Hindlimb muscle (tissue), 1 donor: ENCODE measurements at regions not wholly inside any gene's neighbourhood (a gene's known extent, or its start where the extent isn't known, plus 50 kb on each side); places are given as distances from the start of the nearest gene placed in this dataset.
"Not testable (repeated sequence)": the region's sequence is repeated elsewhere in the genome, so short reads cannot be mapped to it uniquely, and the experiment has no call there.

ENCODE experiments used
- DNase-seq: peaks from one replicate; pipeline ENCODE4 v3.0.0-alpha.2; 2013

GRCh38 chr5:6273090-6273735 is 105.1 kb downstream of the MED10 start:
- no peak for DNase-seq

DNA sequence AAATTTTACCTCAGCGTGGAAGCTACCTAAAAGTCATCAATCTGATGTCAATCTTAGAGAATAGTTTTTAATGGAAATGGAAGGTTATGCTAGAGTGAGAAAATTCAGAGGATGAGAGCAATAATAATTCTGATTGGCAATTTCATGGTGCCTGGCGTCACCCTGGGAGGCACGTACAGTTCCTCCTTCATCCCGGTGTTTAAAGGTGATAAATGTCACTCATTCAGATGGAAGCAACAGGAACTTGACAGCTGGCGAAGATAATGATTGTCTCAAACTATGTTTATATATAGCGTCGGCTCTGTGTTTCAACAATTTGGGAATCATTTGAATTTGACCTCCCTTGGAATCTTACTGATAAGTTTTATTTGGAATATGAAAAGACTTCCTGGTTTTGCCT is 108.4 kb downstream of the MED10 start:
- DNase-seq = no peak

DNA sequence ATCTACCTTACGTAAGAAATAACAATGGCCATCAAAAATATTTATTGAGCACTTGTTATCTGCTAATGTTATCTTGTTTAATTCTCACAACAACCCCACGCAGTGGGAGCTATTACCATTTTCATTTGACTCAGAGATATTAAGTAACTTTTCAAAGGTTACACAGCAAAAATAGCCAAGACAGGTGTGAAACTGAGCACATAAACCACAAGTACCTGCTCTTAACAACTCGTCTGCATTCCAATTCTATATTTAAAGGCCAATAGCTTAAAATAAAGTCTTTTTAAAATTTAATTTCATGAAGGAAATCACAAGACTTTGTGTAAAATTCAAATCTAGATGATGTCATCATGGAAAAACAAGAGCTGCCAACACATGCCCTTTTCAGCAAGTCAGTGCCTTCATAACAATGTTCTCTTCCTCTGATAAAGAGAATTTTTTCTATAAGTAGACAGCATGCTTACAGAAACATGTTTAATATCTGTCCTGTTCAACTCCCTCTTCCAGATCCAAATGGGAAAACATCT is 111.6 kb downstream of the MED10 start:
- no peak for DNase-seq

DNA sequence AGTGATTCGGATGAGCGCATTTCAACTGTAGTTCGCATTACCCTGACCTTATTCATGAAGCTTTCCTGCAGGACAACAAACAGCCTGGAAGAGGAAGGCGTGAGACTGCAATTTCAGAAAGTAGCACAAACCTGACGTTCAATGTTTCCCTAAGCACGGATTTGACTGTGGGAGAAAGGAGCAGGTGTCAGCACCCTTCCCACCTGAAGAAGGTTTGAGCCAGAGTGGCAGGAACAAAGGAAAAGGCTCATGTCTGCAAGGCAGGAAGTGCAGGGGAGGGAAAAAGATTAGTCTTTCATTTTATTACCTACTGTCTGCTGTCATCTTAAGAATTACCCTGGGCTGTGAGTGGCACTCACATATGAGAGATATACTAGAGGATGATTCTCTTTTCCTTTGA is 114.0 kb downstream of the MED10 start:
- no peak for DNase-seq

DNA sequence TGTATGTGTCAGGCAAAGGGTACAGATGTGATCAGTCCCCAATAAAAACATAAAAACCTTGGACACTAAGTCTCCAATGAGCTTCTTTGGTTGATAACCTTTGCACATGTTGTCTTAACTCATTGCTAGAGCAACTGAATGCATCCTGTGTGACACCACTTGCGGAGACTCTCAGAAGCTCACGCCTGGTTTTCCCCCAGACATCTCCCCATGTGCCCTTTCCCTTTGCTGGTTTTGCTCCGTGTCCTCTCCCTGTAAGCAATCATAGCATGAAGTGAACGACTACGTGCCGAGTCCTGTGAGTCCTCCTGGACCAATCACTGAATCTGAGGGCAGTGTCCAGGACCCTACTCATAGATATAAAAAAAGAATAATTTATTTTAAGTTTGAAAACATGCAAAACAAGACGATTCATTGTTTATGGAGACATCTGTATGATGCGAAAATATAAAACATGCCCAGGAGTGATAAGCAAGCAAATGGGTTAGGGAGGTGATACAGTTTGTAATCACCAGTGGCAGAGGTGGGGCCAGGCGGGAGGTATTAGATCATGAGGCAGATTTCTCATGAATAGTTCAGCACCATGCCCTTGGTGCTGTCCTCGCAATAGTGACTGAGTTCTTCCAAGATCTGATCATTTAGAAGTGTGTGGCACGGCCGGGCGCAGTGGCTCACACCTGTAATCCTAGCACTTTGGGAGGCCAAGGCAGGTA is 115.5 kb downstream of the MED10 start:
- DNase-seq = no peak

GRCh38 chr5:6261668-6262067 is 116.7 kb downstream of the MED10 start:
- DNase-seq = no peak

GRCh38 chr5:6261256-6261655 is 117.1 kb downstream of the MED10 start:
- no peak for DNase-seq

DNA sequence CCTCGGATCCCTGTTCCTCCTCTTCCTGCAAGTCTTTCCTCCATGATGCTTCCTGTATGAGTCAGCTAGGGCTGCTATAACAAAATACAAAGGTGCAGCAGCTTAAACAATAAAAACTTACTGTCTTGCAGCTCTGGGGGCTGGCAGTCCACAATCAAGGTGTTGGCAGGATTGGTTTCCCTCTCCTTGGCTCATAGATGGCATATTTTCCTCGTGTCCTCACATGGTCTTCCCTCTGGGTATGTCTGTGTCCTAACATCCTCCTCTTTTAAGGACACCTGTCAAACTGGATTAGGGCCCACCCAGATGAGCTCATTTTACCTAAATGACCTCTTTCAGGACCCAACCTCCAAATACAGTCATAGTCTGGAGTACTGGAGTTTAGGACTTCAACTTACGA is 117.5 kb downstream of the MED10 start:
- DNase-seq = no peak

DNA sequence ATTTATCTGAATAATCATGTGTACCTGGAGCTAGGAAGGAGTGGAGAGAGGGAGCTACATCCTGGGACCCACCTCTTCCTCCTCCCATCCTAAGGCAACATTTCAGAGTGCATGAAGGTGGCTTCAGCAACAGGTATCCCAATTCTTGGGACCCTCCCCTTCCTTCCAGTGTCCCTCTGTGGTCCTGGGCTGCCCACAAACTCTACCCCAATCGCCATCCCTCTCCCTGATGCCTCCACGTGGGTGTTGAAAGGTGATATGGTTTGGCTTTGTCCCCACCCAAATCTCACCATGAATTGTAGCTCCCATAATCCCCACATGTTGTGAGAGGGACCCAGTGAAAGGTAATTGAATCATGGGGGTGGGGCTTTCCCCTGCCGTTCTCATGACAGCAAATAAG is 121.4 kb downstream of the MED10 start:
- DNase-seq = no peak

DNA sequence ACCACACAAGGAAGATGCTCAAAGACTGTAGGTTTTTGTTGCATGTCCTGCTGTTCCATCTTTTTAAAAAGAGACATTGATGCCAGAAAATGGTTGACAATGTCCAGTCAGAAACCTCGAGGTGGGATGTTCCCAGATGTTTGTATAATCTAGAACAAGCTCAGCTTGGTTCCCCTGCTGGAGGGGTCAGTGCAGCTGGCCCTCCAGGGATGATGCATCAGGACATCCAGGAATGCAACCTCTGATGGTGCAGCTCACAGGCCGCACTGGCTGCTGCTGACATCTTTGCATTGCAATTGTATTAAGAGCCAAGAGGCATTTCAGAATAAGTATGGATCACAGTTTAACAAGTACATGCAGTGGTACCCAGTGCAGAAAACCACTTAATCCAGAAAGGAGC is 122.4 kb downstream of the MED10 start:
- DNase-seq = no peak

- DNase-seq = no peak
Observed at GRCh38 chr5:6253846-6254245, 124.5 kb downstream of the MED10 start.

DNA sequence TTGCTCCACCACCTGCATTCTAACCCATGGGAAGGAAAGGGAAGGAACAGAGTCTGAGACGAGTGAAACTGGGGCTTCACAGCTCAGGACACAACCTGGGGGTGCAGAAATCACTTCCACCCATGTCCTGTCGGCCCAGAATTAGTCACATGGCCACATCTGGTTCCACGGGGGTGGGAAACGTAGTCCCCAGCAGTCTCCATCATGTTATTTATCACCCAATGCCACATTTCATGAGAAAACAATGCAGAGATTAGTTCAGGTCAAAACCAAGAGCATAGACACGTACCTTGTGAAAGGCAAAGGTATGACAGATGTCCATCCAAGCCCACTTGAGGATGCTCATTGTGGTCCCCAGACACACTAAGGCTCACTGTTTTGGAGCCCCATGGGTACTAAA is 125.1 kb downstream of the MED10 start:
- DNase-seq = no peak

DNA sequence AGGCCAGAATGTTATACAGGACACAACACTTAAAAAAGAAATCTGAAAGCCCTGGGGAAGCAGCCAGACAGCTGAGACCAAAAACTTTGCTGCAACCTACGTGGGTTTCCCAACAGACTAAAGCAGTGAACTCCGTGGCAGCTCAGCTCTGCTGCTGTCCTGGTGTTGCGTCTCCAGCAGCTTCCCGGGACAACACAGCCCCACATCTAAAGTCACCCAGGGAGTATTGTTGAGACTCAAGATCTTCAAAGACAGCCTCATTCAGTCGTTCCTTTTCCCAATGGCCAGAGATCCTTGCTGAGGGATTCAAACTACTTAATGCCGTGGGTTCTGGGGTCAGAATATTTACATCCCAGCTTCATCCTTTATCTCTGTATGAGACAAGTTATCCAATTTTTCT is 125.8 kb downstream of the MED10 start:
- no peak for DNase-seq

GRCh38 chr5:6251565-6252102 is 126.7 kb downstream of the MED10 start:
- no peak for DNase-seq

GRCh38 chr5:6250121-6250520 is 128.2 kb downstream of the MED10 start:
- no peak for DNase-seq

GRCh38 chr5:6248132-6248531 is 130.2 kb downstream of the MED10 start:
- no peak for DNase-seq

GRCh38 chr5:6246820-6247437 is 131.4 kb downstream of the MED10 start:
- no peak for DNase-seq

DNA sequence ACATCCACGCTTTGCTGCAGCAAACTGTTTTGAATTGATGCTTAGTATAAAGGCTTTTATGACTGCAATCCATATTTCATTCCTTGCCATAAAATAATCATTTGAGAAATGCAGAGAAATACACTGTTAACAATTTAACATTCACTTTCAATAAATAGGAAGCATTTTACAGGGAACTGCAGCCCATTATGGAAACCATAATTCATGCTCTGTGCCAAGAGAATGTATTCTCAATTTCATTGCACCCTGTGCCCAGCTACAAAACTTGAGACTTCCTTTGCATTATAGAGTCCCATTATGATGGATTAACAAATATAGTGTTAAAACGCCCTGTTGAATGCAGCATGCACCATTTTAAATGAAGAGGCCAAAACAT is 134.0 kb downstream of the MED10 start:
- no peak for DNase-seq

- no peak for DNase-seq
Observed at GRCh38 chr5:6243706-6244338, 134.5 kb downstream of the MED10 start.

DNA sequence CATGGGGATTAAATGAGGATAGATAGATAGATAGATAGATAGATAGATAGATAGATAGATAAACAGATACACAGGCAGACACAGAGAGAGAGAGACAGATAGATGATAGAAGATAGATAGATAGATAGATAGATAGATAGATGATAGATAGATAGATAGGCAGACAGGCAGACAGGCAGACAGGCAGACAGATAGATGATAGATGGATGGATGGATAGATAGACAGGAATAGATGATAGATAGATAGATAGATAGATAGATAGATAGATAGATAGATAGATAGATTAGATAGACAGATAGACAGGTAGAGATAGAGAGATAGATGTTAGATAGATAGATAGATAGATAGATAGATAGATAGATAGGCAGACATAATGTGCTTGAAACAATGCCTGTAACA is 137.3 kb downstream of the MED10 start:
- DNase-seq = not testable (repeated sequence)

- no peak for DNase-seq
Observed at GRCh38 chr5:6236858-6237481, 141.4 kb downstream of the MED10 start.

DNA sequence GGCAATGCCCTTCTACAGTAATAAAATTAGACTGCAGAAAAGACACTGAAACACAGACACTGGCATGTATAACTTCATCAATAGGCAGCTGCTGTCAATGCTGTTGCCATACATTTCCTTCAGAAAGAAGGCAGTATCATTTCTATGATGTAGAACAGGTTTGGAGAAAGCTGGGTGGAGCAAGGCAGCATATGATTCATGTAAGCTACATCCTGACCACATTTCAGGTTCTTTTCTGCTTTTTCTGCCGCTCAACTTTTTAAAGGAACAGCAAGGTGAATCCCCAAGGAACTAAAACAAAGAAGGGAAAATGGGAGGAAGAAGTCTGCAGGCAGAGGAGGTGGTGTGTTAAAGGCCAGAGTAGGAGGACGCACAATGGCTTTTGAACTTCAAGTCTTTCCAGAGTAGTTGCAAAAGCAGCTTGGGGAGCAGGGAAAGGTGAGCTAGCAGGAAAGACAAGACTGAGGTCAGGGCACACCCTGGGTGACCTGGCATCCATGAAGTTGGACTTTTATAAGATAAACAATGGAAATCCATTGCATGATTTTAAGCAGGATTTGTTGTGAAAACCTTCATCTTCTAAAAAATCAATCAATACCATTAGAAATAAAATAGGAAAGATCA is 142.1 kb downstream of the MED10 start:
- no peak for DNase-seq
